Neural progenitor cell (in vitro differentiated cells): ENCODE measurements at regions not wholly inside any gene's neighbourhood (a gene's known extent, or its start where the extent isn't known, plus 50 kb on each side); places are given as distances from the start of the nearest gene placed in this dataset.
A peak's percentile ranks its signal among the peaks of the same experiment; 100 is the strongest.

ENCODE experiments used
- DNase-seq: peaks from one replicate; pipeline ENCODE4 v3.0.0-alpha.2; 2016; ENCODE audit warnings: low spot score
- H2AFZ ChIP-seq: fragments of 200-600 bp; sonication (generic); replicated peaks from 2 replicates; pipeline ENCODE4 v1.6.1; 2016; ENCODE audit warnings: antibody characterized with exemption
- H3F3A ChIP-seq: fragments of 200-600 bp; sonication (generic); 2 replicates; pipeline ENCODE4 v1.6.1; 2016; ENCODE audit warnings: antibody characterized with exemption, low read depth
- H3K27ac ChIP-seq: fragments of 200-600 bp; sonication (generic); 2 replicates; pipeline ENCODE4 v1.5.1; 2016; ENCODE audit warnings: mild to moderate bottlenecking
- H3K27me3 ChIP-seq: fragments of 200-600 bp; sonication (generic); 2 replicates; pipeline ENCODE4 v1.6.1; 2016; ENCODE audit warnings: mild to moderate bottlenecking, moderate library complexity
- H3K36me3 ChIP-seq: fragments of 200-600 bp; sonication (generic); 2 replicates; pipeline ENCODE4 v1.5.1; 2016
- H3K4me1 ChIP-seq: fragments of 200-600 bp; sonication (generic); 2 replicates; pipeline ENCODE4 v1.6.1; 2016; ENCODE audit warnings: mixed run types
- H3K4me2 ChIP-seq: fragments of 200-600 bp; sonication (generic); 2 replicates; pipeline ENCODE4 v1.6.1; 2016
- H3K4me3 ChIP-seq: fragments of 200-600 bp; sonication (generic); 2 replicates; pipeline ENCODE4 v1.5.1; 2016
- H3K79me2 ChIP-seq: fragments of 200-600 bp; sonication (generic); 2 replicates; pipeline ENCODE4 v1.6.1; 2016; ENCODE audit warnings: low read depth
- H3K9ac ChIP-seq: fragments of 200-600 bp; sonication (generic); 2 replicates; pipeline ENCODE4 v1.6.1; 2016
- H3K9me3 ChIP-seq: fragments of 200-600 bp; sonication (generic); 2 replicates; pipeline ENCODE4 v1.5.1; 2016; ENCODE audit warnings: low read depth
- H4K20me1 ChIP-seq: fragments of 200-600 bp; sonication (generic); 2 replicates; pipeline ENCODE4 v1.6.1; 2016; ENCODE audit warnings: low read depth
- H3K27ac Mint-ChIP-seq: 3 replicates; pipeline ENCODE4 v1.8.0; 2021; ENCODE audit warnings: mixed read lengths
- H3K27me3 Mint-ChIP-seq: 2 replicates; pipeline ENCODE4 v1.8.0; 2022; ENCODE audit warnings: low read depth, mild to moderate bottlenecking, inconsistent platforms, moderate library complexity, mixed read lengths; ENCODE audit not compliant: insufficient read depth
- H3K36me3 Mint-ChIP-seq: 3 replicates; pipeline ENCODE4 v1.8.0; 2021; ENCODE audit warnings: mixed read lengths
- H3K4me1 Mint-ChIP-seq: 3 replicates; pipeline ENCODE4 v1.8.0; 2021; ENCODE audit warnings: mixed read lengths
- H3K4me3 Mint-ChIP-seq: 3 replicates; pipeline ENCODE4 v1.8.0; 2021; ENCODE audit warnings: mild to moderate bottlenecking, moderate library complexity, mixed read lengths
- H3K9me3 Mint-ChIP-seq: 3 replicates; pipeline ENCODE4 v1.8.0; 2020; ENCODE audit warnings: mixed read lengths
- EZH2 ChIP-seq: fragments of 200-600 bp; sonication (generic); IDR thresholded peaks from 2 replicates; pipeline ENCODE4 v1.6.1; 2017; ENCODE audit warnings: antibody characterized with exemption, mild to moderate bottlenecking, moderate library complexity
- EZH2phosphoT487 ChIP-seq: fragments of 200-600 bp; sonication (generic); IDR thresholded peaks from 2 replicates; pipeline ENCODE4 v1.6.1; 2017; ENCODE audit warnings: antibody characterized with exemption
- TF ChIP-seq, protein P1 (sequence below): fragments of 200-600 bp; sonication (generic); IDR thresholded peaks from 2 replicates; pipeline ENCODE4 v1.5.1; 2017; ENCODE audit warnings: antibody characterized with exemption, mild to moderate bottlenecking

- Histone ChIP-seq H3K27ac (peak overlapping the region; percentile 31), H3K36me3 (no peaks in the 10 kb centered on the region), H3K4me3 (no peak overlapping the region), H3K9me3 (no peaks in the 10 kb centered on the region), H2AFZ (no peak overlapping the region), H3K4me2 (peak overlapping the region; percentile 45), H4K20me1 (no peaks in the 10 kb centered on the region), H3K79me2 (no peaks in the 10 kb centered on the region), H3K9ac (no peak overlapping the region), H3K4me1 (peaks cover 15% of the 10 kb centered on the region), H3F3A (peaks cover 10% of the 10 kb centered on the region), H3K27me3 (no peaks in the 10 kb centered on the region)
- H3K27ac Mint-ChIP-seq = no peak overlapping the region
- no peaks in the 10 kb centered on the region for H3K27me3 Mint-ChIP-seq
- H3K9me3 Mint-ChIP-seq = peaks cover 11% of the 10 kb centered on the region
- peak; percentile 69 for DNase-seq
- no peak for TF ChIP-seq EZH2phosphoT487
- TF ChIP-seq, protein P1, sequence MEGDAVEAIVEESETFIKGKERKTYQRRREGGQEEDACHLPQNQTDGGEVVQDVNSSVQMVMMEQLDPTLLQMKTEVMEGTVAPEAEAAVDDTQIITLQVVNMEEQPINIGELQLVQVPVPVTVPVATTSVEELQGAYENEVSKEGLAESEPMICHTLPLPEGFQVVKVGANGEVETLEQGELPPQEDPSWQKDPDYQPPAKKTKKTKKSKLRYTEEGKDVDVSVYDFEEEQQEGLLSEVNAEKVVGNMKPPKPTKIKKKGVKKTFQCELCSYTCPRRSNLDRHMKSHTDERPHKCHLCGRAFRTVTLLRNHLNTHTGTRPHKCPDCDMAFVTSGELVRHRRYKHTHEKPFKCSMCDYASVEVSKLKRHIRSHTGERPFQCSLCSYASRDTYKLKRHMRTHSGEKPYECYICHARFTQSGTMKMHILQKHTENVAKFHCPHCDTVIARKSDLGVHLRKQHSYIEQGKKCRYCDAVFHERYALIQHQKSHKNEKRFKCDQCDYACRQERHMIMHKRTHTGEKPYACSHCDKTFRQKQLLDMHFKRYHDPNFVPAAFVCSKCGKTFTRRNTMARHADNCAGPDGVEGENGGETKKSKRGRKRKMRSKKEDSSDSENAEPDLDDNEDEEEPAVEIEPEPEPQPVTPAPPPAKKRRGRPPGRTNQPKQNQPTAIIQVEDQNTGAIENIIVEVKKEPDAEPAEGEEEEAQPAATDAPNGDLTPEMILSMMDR = no peak
- no peak for TF ChIP-seq EZH2
- H3K4me3 Mint-ChIP-seq = no peak overlapping the region
- peaks cover 9% of the 10 kb centered on the region for H3K4me1 Mint-ChIP-seq
- H3K36me3 Mint-ChIP-seq = no peaks in the 10 kb centered on the region
These were observed 143.5 kb upstream of the BMP2 start for GRCh38 chr20:6623989-6624388.

DNA sequence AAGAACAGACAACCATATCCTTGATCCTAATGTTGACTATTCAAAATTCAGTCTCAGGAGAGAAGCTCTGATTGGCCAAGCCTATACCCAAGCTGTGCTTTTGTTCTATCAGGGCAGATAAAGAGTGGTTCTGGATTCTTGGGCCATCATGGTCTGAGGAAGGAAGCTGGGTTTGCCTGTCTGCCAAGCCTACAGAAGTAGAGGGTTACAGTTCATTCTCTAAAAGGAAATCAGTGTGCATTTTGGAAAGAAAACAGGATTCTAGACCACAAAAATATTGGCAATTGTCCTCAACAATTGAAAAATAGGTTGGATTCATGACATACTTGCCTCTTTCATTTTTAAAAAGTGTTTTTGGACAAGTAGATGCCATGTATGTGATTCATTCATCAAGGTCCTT lies 145.4 kb upstream of the BMP2 start:
- Histone ChIP-seq H3K4me2 (no peak overlapping the region), H3K27me3 (no peaks in the 10 kb centered on the region), H3K36me3 (no peaks in the 10 kb centered on the region), H3K9me3 (no peaks in the 10 kb centered on the region), H3K27ac (no peak overlapping the region), H3K79me2 (no peaks in the 10 kb centered on the region), H3K4me3 (no peak overlapping the region), H3K9ac (no peak overlapping the region), H4K20me1 (no peaks in the 10 kb centered on the region), H3F3A (peaks cover 10% of the 10 kb centered on the region), H3K4me1 (peaks cover 15% of the 10 kb centered on the region), H2AFZ (no peak overlapping the region)
- no peak for DNase-seq
- Mint-ChIP-seq H3K36me3 (no peaks in the 10 kb centered on the region), H3K27ac (no peak overlapping the region), H3K27me3 (no peaks in the 10 kb centered on the region), H3K9me3 (peaks cover 8% of the 10 kb centered on the region), H3K4me1 (peaks cover 9% of the 10 kb centered on the region), H3K4me3 (no peak overlapping the region)
- TF ChIP-seq EZH2 (no peak), EZH2phosphoT487 (no peak)
- TF ChIP-seq, protein P1 = no peak

DNA sequence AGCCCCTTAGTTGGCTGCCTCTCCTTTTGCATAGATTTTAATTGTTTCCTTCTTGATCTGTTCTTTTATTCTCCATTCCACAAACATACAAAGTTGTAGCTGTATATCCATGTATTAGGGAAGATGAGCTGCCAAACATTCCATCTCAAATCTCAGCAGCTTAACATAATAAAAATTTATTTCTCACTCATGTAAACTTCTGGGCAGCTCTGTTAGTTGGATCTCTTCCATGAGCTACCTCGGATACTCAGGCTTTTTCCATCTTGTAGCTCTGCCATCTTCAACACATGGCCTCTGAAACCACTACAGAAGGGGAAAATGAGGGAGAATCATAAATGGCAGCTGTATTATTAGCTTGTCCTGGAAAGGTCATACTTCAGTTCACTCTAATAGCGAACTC lies 149.4 kb upstream of the BMP2 start:
- Histone ChIP-seq H3K36me3 (no peaks in the 10 kb centered on the region), H3K79me2 (no peaks in the 10 kb centered on the region), H2AFZ (no peak overlapping the region), H3K9me3 (no peaks in the 10 kb centered on the region), H3K4me3 (no peak overlapping the region), H3K4me1 (no peaks in the 10 kb centered on the region), H3K27ac (no peak overlapping the region), H3F3A (no peaks in the 10 kb centered on the region), H3K9ac (no peak overlapping the region), H4K20me1 (no peaks in the 10 kb centered on the region), H3K4me2 (no peak overlapping the region), H3K27me3 (no peaks in the 10 kb centered on the region)
- TF ChIP-seq EZH2phosphoT487 = no peak
- no peak for TF ChIP-seq EZH2
- TF ChIP-seq, protein P1 = no peak
- H3K4me3 Mint-ChIP-seq = no peak overlapping the region
- peaks cover 2% of the 10 kb centered on the region for H3K9me3 Mint-ChIP-seq
- H3K36me3 Mint-ChIP-seq = no peaks in the 10 kb centered on the region
- H3K27ac Mint-ChIP-seq = no peak overlapping the region
- DNase-seq = no peak
- H3K4me1 Mint-ChIP-seq = no peaks in the 10 kb centered on the region
- no peaks in the 10 kb centered on the region for H3K27me3 Mint-ChIP-seq

GRCh38 chr20:6616421-6616820 lies 151.1 kb upstream of the BMP2 start:
- H3K36me3 Mint-ChIP-seq = no peaks in the 10 kb centered on the region
- no peak for DNase-seq
- Histone ChIP-seq H3K79me2 (no peaks in the 10 kb centered on the region), H3K9ac (no peak overlapping the region), H4K20me1 (no peaks in the 10 kb centered on the region), H3K4me3 (no peak overlapping the region), H3K4me2 (no peak overlapping the region), H2AFZ (no peak overlapping the region), H3K9me3 (no peaks in the 10 kb centered on the region), H3K27ac (no peak overlapping the region), H3F3A (no peaks in the 10 kb centered on the region), H3K4me1 (no peaks in the 10 kb centered on the region), H3K27me3 (no peaks in the 10 kb centered on the region), H3K36me3 (no peaks in the 10 kb centered on the region)
- H3K27me3 Mint-ChIP-seq = no peaks in the 10 kb centered on the region
- H3K9me3 Mint-ChIP-seq = peaks cover 2% of the 10 kb centered on the region
- H3K4me1 Mint-ChIP-seq = no peaks in the 10 kb centered on the region
- no peak overlapping the region for H3K27ac Mint-ChIP-seq
- no peak overlapping the region for H3K4me3 Mint-ChIP-seq
- TF ChIP-seq EZH2phosphoT487 (no peak), EZH2 (no peak)
- TF ChIP-seq, protein P1 = no peak
